ENCODE measurements at regions not wholly inside any gene's neighbourhood (a gene's known extent, or its start where the extent isn't known, plus 50 kb on each side); places are given as distances from the start of the nearest gene placed in this dataset.

GRCh38 chr5:133866160-133866902 is 102.1 kb downstream of the C5orf15 start:
- BruUV-seq (replicated peaks) = no TSS peak
- Histone ChIP-seq H3K36me3 (ENCODE audit: low read depth, low read length) (no peaks in the 10 kb centered on the region), H3K9me2 (replicated peaks; ENCODE audit: low read length) (no peaks in the 10 kb centered on the region), H3K27ac (ENCODE audit: low read length) (no peak overlapping the region), H3K9ac (ENCODE audit: low read length) (no peak overlapping the region), H3K27me3 (ENCODE audit: low read length) (no peaks in the 10 kb centered on the region), H3F3A (ENCODE audit: low read length, unreplicated experiment) (no peaks in the 10 kb centered on the region), H3K4me3 (ENCODE audit: low read length) (no peak overlapping the region), H3K79me2 (ENCODE audit: low read length) (no peaks in the 10 kb centered on the region), H4K20me1 (ENCODE audit: low read length) (no peaks in the 10 kb centered on the region), H3K4me1 (ENCODE audit: insufficient read depth, low read length) (peaks cover 20% of the 10 kb centered on the region), H3K4me2 (ENCODE audit: low read length) (no peak overlapping the region), H2AFZ (ENCODE audit: low read length) (no peak overlapping the region), H3K9me3 (ENCODE audit: low read length) (no peaks in the 10 kb centered on the region)
- CTCF ChIA-PET = no interaction called here
- DNase-seq (no peak), ATAC-seq (no peak)
- TF ChIP-seq EZH2phosphoT487 (IDR thresholded peaks at IDR 0.05; ENCODE audit: borderline replicate concordance, low read length) = no peak
- TF ChIP-seq EZH2 (IDR thresholded peaks at IDR 0.05; ENCODE audit: low read length, unreplicated experiment) = no peak
- TF ChIP-seq, protein P1, sequence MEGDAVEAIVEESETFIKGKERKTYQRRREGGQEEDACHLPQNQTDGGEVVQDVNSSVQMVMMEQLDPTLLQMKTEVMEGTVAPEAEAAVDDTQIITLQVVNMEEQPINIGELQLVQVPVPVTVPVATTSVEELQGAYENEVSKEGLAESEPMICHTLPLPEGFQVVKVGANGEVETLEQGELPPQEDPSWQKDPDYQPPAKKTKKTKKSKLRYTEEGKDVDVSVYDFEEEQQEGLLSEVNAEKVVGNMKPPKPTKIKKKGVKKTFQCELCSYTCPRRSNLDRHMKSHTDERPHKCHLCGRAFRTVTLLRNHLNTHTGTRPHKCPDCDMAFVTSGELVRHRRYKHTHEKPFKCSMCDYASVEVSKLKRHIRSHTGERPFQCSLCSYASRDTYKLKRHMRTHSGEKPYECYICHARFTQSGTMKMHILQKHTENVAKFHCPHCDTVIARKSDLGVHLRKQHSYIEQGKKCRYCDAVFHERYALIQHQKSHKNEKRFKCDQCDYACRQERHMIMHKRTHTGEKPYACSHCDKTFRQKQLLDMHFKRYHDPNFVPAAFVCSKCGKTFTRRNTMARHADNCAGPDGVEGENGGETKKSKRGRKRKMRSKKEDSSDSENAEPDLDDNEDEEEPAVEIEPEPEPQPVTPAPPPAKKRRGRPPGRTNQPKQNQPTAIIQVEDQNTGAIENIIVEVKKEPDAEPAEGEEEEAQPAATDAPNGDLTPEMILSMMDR (conservative IDR thresholded peaks at IDR 0.05; ENCODE audit: low read depth, low read length) = no peak
- POLR2A ChIA-PET (ENCODE audit: unreplicated experiment) = no interaction called here
- intact Hi-C loops (cut with micrococcal nuclease) = no loop called here

DNA sequence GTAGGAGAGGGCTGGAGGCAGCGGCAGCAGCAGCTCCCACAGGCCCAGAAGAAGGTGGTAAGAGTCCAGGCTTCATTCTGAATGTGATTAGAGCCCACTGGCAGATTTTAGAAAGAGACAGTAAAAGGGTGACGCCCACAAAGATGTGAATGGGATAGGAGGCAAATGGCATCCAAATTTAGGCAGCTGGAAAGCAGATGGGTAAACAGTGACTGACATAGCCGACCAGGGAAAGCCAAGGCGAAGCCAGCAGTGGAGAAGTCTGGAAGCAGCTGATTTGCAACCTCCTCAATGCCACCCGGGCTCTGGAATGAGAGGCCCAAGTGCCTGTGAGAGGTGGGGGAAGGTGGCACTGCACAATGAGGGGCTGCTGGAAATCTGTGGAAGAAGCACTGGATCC is 103.3 kb downstream of the C5orf15 start:
- DNase-seq (no peak), ATAC-seq (no peak)
- BruUV-seq (replicated peaks) = no TSS peak
- ChIA-PET CTCF (no interaction called here), POLR2A (ENCODE audit: unreplicated experiment) (no interaction called here)
- Histone ChIP-seq H3K79me2 (ENCODE audit: low read length) (no peaks in the 10 kb centered on the region), H3K9me3 (ENCODE audit: low read length) (no peaks in the 10 kb centered on the region), H3F3A (ENCODE audit: low read length, unreplicated experiment) (no peaks in the 10 kb centered on the region), H2AFZ (ENCODE audit: low read length) (no peak overlapping the region), H3K4me3 (ENCODE audit: low read length) (no peak overlapping the region), H3K36me3 (ENCODE audit: low read depth, low read length) (no peaks in the 10 kb centered on the region), H3K4me1 (ENCODE audit: insufficient read depth, low read length) (peaks cover 9% of the 10 kb centered on the region), H3K4me2 (ENCODE audit: low read length) (no peak overlapping the region), H3K9ac (ENCODE audit: low read length) (no peak overlapping the region), H3K27me3 (ENCODE audit: low read length) (no peaks in the 10 kb centered on the region), H3K27ac (ENCODE audit: low read length) (no peak overlapping the region), H3K9me2 (replicated peaks; ENCODE audit: low read length) (no peaks in the 10 kb centered on the region), H4K20me1 (ENCODE audit: low read length) (no peaks in the 10 kb centered on the region)
- intact Hi-C loops (cut with micrococcal nuclease) = no loop called here
- TF ChIP-seq EZH2 (IDR thresholded peaks at IDR 0.05; ENCODE audit: low read length, unreplicated experiment) = no peak
- TF ChIP-seq, protein P1 (conservative IDR thresholded peaks at IDR 0.05; ENCODE audit: low read depth, low read length) = no peak
- no peak for TF ChIP-seq EZH2phosphoT487 (IDR thresholded peaks at IDR 0.05; ENCODE audit: borderline replicate concordance, low read length)

GRCh38 chr5:133864711-133865110 is 103.7 kb downstream of the C5orf15 start:
- intact Hi-C loops (cut with micrococcal nuclease) = no loop called here
- Histone ChIP-seq H3K4me3 (ENCODE audit: low read length) (no peak overlapping the region), H4K20me1 (ENCODE audit: low read length) (no peaks in the 10 kb centered on the region), H3F3A (ENCODE audit: low read length, unreplicated experiment) (no peaks in the 10 kb centered on the region), H3K4me2 (ENCODE audit: low read length) (no peak overlapping the region), H3K79me2 (ENCODE audit: low read length) (no peaks in the 10 kb centered on the region), H3K27ac (ENCODE audit: low read length) (no peak overlapping the region), H3K27me3 (ENCODE audit: low read length) (no peaks in the 10 kb centered on the region), H3K36me3 (ENCODE audit: low read depth, low read length) (no peaks in the 10 kb centered on the region), H3K9me3 (ENCODE audit: low read length) (no peaks in the 10 kb centered on the region), H3K4me1 (ENCODE audit: insufficient read depth, low read length) (peaks cover 5% of the 10 kb centered on the region), H2AFZ (ENCODE audit: low read length) (no peak overlapping the region), H3K9ac (ENCODE audit: low read length) (no peak overlapping the region), H3K9me2 (replicated peaks; ENCODE audit: low read length) (no peaks in the 10 kb centered on the region)
- TF ChIP-seq, protein P1 (conservative IDR thresholded peaks at IDR 0.05; ENCODE audit: low read depth, low read length) = no peak
- TF ChIP-seq EZH2phosphoT487 (IDR thresholded peaks at IDR 0.05; ENCODE audit: borderline replicate concordance, low read length) = no peak
- TF ChIP-seq EZH2 (IDR thresholded peaks at IDR 0.05; ENCODE audit: low read length, unreplicated experiment) = no peak
- ChIA-PET POLR2A (ENCODE audit: unreplicated experiment) (no interaction called here), CTCF (no interaction called here)
- no peak for ATAC-seq
- no peak for DNase-seq
- no TSS peak for BruUV-seq (replicated peaks)

Measured in PC-3 (cell line).